ENCODE measurements at regions not wholly inside any gene's neighbourhood (a gene's known extent, or its start where the extent isn't known, plus 50 kb on each side); places are given as distances from the start of the nearest gene placed in this dataset.

DNA sequence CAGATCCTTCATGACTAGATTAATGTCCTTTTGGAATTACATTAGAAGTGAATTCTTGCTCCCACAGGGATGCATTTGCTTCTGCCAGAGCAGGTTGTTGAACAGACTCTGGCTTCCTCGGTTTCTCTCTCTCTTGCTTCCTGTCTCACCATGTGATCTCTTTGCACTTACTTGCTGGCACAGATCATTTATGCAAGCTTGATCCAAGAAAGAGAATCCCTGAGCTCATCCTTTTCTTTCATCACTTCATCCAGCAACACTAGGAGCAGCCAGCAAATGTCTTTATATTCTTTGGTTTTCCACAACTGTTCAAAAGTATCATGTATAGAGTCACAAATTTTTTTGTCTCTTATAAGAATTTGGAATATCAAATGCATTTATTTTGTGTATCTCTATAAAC lies 313.5 kb downstream of the ZNF326 start:
- Mint-ChIP-seq H3K27ac (no peak overlapping the region), H3K4me3 (no peak overlapping the region), H3K27me3 (ENCODE audit: low read depth) (no peaks in the 10 kb centered on the region; the same call in 1 of the 2 replicates), H3K4me1 (no peaks in the 10 kb centered on the region), H3K36me3 (ENCODE audit: insufficient read depth in 1 of 3, low read depth in 3 of 3) (peaks cover 0 to 1% (median 0%) of the 10 kb centered on the region in 3 experiments; a peak in 1 of 7 replicates), H3K9me3 (peaks cover 0 to 2% of the 10 kb centered on the region in 2 experiments; a peak in 1 of 5 replicates)
- Histone ChIP-seq H3K27ac (ENCODE audit: insufficient read length, low read depth, low read length) (no peak overlapping the region), H2AFZ (ENCODE audit: low read length) (no peak overlapping the region), H4K5ac (ENCODE audit: insufficient read length, low read depth, low read length) (no peak overlapping the region), H3K79me2 (ENCODE audit: insufficient read depth, low read length) (no peaks in the 10 kb centered on the region), H3K9me3 (ENCODE audit: control insufficient read depth, low read depth, low read length) (no peaks in the 10 kb centered on the region), H2BK120ac (ENCODE audit: low read depth, low read length, poor library complexity, severe bottlenecking) (no peak overlapping the region), H3K79me1 (ENCODE audit: insufficient read depth, low read depth, low read length, poor library complexity, severe bottlenecking) (no peaks in the 10 kb centered on the region), H4K20me1 (ENCODE audit: control insufficient read depth, insufficient read depth, insufficient read length) (no peaks in the 10 kb centered on the region), H2BK15ac (ENCODE audit: low read depth, low read length) (no peak overlapping the region), H3K9ac (ENCODE audit: extremely low read depth, insufficient read length, low read length) (no peak overlapping the region), H4K91ac (ENCODE audit: insufficient read length, low read depth, low read length) (no peak overlapping the region), H4K8ac (replicated peaks; ENCODE audit: insufficient read length, low read depth, low read length) (no peak overlapping the region), H3K4ac (ENCODE audit: low read depth, low read length) (no peak overlapping the region), H3K4me2 (ENCODE audit: insufficient read depth, insufficient read length, low read length) (no peak overlapping the region), H2BK12ac (ENCODE audit: insufficient read length, low read depth, low read length) (no peak overlapping the region), H3K18ac (ENCODE audit: insufficient read length, low read depth, low read length) (no peak overlapping the region), H2AK5ac (ENCODE audit: insufficient read length, low read length) (no peak overlapping the region), H2BK5ac (ENCODE audit: insufficient read length, low read length) (no peak overlapping the region), H2BK20ac (ENCODE audit: low read depth, low read length, poor library complexity, severe bottlenecking) (no peak overlapping the region), H3K23me2 (ENCODE audit: insufficient read length, low read depth, low read length, poor library complexity, severe bottlenecking) (no peaks in the 10 kb centered on the region), H3T11ph (ENCODE audit: low read length) (no peak overlapping the region), H3K27me3 (ENCODE audit: insufficient read depth, low read length) (no peaks in the 10 kb centered on the region), H3K14ac (ENCODE audit: insufficient read depth, low read length) (no peak overlapping the region), H3K4me1 (ENCODE audit: insufficient read depth, low read length) (no peaks in the 10 kb centered on the region), H3K23ac (ENCODE audit: insufficient read length, low read depth, low read length) (no peak overlapping the region), H3K56ac (ENCODE audit: insufficient read length, low read depth, low read length) (no peak overlapping the region)
- TF ChIP-seq, protein P1, sequence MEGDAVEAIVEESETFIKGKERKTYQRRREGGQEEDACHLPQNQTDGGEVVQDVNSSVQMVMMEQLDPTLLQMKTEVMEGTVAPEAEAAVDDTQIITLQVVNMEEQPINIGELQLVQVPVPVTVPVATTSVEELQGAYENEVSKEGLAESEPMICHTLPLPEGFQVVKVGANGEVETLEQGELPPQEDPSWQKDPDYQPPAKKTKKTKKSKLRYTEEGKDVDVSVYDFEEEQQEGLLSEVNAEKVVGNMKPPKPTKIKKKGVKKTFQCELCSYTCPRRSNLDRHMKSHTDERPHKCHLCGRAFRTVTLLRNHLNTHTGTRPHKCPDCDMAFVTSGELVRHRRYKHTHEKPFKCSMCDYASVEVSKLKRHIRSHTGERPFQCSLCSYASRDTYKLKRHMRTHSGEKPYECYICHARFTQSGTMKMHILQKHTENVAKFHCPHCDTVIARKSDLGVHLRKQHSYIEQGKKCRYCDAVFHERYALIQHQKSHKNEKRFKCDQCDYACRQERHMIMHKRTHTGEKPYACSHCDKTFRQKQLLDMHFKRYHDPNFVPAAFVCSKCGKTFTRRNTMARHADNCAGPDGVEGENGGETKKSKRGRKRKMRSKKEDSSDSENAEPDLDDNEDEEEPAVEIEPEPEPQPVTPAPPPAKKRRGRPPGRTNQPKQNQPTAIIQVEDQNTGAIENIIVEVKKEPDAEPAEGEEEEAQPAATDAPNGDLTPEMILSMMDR (conservative IDR thresholded peaks at IDR 0.05): no peak
- no peak for DNase-seq
- WGBS (ENCODE audit: extremely low coverage, insufficient read length, low lambda C conversion rate): no CpG with 5 or more reads among the region's 1 CpG
